ENCODE measurements at regions not wholly inside any gene's neighbourhood (a gene's known extent, or its start where the extent isn't known, plus 50 kb on each side); places are given as distances from the start of the nearest gene placed in this dataset.
"Not testable (repeated sequence)": the region's sequence is repeated elsewhere in the genome, so short reads cannot be mapped to it uniquely, and the experiment has no call there.

DNA sequence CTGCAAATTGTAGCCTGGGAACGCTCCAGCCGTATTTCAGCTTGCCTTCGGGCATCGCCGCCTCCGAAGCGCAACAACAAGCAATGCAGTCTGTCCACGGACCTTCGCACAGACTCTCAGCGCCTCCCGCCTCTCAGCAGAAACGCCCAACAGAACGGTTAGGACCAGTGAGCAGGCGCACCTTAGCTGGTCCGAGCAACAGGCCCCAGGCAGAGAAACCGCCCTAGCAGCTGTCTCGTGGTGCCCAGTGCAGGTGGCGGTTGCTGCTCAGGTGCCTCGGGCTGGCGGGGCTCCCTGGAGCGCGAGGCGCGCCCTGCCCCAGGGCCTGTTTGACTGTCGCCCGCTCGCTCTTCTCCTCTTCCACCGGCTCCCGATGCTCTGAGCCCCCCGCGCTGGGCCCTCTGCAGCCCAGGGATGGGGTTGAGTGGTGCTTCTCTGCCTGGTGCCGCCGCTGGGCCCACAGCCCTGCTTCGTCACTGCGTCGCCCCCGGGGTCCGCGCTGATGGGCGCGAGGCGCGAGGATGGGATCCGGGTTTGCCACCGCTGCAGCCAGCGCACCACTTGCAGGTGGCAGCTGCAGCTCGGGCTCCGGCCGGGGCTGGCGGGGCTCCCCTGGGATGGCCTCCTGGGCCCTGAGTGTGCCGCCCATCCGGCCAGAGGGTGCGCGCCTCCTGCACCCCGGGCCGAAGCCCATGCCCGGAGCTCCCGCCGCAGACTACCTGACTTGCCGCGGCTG is 268.4 kb upstream of the FRG2C start:
- no peak for DNase-seq

DNA sequence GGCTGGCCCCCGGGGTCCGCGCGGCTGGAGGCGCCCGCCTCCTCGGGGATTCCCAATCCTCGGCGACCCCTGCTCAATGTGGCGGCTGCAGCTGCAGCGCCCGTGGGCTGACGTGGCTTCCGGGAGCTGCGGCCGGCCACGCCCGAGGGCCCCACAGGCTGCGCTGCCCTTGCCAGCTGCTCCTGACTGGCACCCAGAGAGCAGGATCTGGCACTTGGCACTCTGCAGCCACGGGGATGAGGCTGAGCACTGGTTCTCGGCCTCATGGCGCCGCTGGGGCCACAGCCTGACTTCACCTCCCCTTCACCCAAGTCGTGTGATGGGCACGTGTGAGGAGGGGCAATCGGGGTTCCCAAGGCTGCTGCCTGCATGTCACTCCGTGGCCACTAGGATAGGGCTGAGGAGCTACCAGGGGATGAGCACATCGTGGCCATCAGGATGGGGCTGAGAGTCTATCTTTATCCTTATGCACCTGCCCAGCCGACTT is 267.8 kb upstream of the FRG2C start:
- DNase-seq: no peak

DNA sequence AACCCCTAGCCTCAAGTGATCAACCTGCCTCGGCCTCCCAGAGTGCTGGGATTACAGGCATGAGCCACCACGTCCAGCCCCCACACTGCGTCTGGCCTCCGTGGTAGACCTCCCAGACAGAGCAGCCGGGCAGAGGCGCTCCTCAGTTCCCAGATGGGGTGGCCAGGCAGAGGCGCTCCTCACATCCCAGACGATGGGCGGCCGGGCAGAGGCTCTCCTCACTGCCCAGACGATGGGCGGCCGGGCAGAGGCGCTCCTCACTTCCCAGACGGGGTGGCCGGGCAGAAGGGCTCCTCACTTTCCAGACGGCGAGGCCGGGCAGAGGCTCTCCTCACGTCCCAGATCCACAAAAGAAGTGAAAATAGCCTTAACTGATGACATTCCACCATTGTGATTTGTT is 266.6 kb upstream of the FRG2C start:
- DNase-seq: not testable (repeated sequence)

DNA sequence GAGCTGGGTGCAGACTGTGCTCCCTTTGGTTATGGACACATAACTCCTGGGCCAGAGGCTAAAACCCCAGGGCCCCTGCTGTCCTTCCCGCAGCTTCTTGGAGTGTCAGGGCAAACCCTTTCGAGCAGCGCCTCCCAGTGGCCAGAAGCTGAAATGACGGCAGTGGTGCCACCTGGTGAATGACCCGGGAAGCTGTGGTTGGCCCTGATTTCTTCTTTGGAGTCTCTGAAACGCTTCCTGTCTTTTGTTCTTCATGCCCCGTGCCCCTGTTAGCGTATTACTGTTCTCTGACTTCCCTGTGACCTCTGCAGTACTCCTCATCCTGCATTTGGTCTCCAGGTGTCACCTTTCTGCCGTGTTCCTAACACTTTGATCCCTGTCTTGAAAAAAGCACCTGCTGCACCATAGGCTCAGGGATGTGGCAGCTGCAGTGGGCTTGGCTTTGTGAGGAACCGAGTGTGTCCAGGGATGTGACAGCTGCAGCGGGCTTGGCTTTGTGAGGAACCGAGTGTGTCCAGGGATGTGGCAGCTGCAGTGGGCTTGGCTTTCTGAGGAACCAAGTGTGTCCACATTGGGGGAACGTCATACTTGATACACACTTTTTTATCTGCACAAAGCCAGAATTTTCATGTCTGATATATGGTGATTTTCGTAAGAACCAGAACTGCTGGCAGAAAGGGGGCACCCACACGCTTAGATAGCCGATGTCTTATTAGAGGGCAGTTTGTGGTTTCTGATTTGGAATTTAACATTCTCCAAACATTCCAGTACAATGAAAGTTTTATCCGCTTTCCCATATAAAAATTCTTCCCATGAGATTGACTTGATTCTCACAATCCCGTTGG is 241.8 kb upstream of the FRG2C start:
- DNase-seq: peak; percentile 17

DNA sequence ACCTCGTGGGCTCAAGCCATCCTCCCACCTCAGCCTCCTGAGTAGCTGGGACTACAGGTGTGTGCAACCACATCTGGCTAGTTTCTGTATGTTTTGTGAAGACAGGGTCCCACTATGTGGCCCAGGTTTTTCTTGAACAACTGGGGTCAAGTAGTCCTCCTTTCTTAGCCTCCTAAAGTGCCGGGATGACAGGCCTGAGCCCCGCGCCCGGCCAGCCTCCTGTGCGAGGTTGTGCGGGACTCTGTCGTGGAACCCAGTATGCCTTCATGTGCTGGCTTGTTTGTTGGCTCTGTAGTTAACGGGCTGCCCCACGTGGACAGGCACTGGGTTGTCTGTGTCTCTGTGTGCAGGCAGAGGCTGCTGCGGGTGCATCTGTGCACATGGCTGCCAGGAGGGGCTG is 238.7 kb upstream of the FRG2C start:
- not testable (repeated sequence) for DNase-seq

DNA sequence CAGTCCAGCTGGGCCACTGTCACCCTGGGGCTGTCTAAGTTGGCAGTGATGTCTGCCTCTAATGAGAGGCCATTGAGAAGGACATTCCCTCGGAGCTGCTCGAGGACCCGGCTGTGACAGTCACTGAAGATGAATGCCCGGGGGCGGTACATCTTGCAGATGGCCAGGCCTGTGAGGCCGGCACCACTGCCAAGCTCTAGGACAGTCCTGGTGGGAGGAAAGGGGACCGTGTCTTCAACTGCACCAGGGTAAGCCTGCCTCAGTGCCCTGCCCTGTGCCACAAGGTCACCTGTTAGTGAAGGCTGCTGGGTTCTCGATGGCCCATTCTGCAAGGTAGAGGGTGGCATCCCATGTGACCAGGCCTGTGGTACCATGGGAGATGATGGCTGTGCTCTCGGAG is 236.6 kb upstream of the FRG2C start:
- not testable (repeated sequence) for DNase-seq

DNA sequence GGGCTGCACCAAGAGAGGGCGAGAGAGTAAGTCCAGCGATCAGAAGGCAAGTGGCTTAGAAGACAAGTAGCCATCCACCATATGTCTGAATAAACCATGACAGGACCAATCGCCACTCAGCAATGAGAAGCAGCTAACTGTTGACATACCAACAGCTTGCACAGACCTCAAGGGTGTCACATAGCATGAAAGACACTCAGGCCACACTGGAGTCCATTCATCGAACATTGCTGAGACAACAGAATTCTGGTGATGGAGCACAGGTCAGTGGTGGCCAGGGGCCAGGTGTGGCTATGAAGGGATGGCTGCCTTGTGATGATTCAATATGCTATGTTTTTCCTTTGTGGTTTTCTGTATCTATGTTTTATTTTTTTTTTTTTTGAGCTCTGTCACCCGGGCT is 236.2 kb upstream of the FRG2C start:
- not testable (repeated sequence) for DNase-seq

DNA sequence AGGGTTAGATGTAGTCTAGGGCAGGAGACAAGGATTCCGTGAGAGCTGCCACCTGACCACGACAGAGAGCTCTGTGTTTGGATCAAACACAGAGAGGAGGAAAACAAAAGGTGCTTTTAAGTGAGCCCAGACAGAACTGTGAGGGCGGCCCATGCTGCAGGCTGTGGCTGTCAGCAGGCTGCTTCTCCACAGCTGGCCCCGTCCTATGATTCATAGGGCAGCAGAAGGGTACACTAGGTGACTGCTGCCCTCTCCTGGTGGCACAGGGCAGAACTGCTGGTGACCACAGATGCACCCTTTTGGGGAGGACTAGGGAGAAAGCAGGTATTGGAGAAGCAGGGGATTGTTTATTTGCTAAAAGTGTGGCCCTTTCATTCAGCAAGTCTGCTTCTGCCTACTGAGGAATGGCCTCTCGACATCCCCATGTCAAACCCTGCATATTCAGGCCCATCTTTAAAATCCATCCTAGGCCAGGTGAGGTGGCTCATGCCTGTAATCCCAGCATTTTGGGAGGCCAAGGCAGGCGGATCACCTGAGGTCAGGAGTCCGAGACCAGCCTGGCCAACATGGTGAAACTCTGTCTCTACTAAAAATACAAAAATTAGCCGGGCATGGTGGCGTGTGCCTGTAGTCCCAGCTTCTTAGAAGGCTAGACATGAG is 234.4 kb upstream of the FRG2C start:
- DNase-seq: peak; percentile 56

DNA sequence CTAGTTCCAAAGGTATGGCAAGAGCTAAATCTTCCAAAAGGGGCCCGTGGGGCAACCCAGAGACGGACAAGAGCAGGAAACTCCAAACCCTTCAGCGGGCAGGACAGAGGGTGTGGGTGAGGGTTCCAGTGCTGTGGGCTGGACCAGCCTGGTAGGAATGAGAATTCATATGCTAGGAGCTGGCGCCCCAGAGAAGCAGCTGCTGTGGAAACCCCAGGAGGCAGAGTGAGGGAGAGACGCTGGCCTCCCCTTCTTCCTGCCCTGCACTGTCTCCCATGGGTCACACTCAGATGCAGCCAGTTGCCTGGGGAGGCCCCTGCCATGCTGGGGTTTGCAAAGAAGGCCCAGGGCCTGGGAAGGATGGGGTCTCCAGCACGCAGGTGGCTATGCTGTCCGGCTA is 233.7 kb upstream of the FRG2C start:
- not testable (repeated sequence) for DNase-seq

DNA sequence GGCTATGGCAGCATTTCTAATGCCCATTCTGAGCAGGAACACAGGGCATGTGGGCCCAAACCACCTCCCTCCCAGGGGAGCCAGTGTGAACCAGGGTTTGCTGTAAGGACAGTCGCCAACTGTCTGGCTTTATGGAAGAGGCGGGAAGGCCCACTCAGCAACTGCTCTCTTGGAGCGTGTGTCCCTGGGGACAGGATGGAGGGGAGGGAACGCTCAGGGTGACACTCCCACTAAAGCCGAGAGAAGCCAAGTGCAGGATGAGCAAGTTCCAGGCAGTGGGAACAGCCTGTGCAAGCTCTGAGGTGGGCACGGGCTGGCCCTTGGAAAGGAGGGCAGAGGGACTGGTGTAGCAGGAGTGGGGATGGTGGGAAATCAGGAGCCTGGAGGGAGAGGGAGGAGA is 233.0 kb upstream of the FRG2C start:
- not testable (repeated sequence) for DNase-seq

DNA sequence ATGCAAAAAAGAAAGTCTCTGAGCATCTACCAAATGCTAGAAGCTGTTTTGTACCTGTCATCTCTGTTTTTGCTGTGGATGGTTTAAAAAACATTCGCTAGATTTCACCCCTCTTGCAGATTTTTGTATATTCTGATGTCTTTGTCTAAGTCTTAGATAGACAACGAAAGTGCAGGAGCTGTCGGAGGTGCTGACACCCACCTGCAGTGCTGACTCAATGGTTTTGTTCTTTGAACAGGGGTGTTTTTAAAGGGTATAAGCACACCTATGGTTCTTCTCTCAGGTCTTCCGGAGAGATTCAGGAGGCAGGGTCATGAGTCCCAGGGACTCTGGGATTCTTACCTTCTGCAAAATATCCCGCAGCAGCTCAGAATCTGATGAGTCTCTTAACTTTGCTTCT is 231.7 kb upstream of the FRG2C start:
- not testable (repeated sequence) for DNase-seq

DNA sequence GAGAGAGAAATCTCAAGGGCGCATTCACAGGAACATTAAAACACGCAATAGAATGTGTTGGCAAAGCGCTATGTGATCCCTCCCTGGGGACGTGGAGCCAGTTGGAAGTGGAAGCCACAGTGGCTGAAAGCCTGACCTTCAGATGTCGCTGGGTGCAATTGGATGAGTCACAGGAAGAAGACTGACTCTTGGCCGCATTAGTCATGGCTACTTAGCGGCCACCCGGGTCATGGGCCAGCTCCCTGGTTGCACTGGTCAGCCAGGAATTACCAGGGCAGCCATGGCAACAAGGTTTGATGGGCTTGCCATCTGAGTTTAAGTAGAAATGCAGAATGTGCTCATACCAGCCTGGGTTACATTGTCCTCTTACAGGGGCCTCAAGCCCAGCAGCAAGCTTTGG is 231.2 kb upstream of the FRG2C start:
- DNase-seq: not testable (repeated sequence)

DNA sequence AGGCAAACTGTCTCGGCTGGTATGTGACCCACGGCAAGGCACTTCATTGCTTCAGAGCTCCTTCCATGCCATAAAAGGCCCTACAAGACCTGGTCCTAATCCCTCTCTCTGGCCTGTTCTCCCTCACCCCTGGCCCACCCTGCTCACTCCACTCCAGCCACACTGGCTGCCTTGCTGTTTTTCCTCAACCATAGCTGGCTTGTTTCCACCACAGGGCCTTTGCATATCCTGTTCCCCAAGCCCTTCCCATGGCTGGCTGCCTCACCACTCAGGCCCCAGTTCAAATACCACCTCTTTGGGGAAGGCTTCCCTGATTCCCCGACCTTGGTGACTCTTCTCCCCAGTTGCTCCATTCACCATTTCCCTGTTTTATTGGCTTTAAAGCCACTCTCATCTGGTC is 230.8 kb upstream of the FRG2C start:
- DNase-seq: not testable (repeated sequence)

DNA sequence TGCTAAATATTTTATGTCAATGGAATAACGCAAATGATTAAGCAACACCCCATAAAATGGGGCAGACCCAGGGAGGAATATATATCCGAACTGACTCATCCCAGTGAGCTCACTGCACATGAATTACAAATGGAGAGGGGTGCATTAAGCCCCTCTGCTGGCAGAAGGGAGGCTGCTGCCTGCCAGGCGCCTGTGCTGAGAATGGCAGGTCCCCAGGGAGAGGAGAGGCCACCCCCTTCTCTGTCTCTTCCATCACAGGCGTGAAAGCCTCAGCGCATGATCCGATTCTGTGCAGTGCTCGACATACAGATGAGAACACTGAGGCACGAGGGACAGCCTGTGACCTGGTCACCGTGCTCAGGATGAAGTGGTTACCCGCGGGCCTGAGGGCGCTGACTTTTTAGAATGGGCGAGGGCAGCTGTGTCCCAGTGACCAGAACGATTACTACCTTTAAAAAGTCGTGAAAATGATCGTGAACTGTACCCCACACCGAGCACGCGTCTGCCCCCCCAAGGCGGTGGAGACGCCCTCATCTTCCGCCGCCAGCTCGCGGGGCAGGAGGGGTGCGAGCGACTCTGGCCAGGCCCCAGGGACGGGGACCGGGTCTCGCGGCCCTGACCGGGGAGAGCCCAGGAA is 229.7 kb upstream of the FRG2C start:
- peak; percentile 4 for DNase-seq

DNA sequence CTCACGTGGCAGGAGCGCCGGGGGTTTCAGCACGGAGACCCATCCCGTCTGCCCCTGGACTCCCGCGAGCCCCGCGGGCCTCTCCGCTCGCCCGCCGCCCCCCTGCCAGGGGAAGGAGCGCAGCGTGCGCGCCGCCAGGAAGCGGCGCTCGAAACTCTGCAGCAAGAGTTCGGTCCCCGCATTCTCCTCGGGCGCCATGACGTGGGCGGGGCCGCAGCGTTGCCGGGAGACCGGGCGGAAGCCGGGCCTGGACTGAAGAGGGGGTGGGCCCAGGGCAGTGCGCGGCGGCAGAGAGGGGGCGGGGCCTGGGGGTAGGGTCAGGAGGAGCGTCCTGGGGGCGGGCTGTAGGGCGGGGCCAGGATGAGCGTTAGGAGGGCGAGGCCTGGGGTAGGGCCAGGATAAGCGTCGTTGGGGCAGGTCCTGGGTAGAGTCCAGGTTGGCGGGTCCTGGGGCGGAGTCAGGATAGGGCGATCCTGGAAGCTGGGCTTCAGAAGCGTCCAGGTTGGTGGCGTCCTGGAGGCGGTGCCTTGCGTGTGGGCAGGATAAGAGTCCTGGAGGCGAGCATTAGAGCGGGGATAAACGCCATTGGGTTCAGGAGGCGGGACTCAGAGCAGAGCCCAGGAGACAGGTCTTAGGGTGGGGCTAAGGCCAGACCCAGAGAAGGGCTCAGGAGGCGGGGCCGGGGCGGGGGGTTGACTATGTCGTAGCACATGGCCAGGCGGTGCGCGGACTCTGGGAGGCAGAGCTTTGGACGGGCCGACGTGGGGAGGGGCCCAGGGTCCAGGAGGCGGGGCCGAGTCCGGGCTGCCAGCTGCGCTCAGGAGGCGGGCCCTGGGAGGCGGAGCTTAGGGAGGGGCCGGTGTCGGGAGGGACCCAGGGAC is 229.0 kb upstream of the FRG2C start:
- peak; percentile 96 for DNase-seq

DNA sequence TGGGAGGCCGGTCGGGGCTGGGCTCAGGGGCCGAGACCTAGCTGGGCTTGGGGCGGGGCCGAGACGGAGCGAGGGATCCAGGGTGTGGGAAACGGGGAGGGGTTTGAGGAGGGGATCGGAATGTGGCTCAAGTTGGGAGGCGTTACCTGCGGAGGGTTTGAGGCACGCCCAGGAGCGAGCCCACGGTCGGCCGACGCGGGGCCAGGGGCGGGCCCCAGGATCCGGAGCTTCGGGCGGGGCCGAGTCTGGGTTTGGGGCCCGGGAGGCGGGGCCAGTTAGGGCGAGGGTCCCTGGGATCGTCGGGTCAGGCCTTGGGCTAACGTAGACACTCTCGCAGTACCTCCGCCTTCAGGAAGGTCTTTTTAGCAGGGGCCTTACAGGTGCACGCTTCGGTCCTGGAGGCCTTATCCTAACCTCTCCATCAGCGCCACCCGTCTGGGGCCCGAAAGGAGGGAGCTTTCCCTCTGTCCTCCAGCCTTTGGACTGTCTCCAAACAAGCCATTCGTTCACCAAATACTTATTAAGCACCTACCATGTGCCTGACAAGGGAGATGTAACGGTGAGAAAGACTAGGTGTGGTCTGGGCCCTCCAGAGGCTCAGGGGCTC is 228.2 kb upstream of the FRG2C start:
- DNase-seq: not testable (repeated sequence)

DNA sequence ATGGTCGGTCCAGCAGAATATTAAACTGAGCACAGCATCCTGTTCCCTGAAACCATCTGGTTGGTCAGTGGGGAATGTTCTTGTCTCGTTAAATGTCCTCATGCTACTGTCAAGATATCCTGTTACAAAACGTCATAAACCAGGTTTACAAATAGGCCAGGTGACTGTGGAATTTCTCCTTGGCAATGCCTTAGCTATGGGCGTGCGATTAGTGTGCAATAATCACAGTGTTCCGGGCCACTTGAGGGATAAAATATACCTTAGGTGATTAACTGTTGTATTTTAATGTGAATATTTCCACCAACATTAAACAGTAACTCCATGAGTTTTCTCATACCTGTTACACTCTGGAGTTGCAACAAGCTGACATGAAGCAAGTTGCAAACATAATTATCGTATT is 223.1 kb upstream of the FRG2C start:
- DNase-seq: not testable (repeated sequence)

DNA sequence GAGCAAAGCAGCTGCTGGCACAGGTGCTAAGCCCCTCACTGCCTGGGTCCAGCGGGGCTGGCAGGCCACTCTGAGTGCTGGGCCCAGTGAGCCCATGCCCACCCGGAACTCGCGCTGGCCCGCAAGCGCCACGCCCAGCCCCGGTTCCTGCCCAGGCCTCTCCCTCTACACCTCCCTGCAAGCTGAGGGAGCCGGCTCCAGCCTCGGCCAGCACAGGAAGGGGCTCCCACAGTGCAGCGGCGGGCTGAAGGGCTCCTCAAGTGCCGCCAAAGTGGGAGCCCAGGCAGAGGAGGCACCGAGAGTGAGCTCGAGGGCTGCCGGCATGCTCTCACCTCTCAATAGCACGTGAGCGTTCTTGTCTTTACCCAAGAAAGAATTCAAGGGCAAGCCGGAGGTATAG is 219.5 kb upstream of the FRG2C start:
- not testable (repeated sequence) for DNase-seq

DNA sequence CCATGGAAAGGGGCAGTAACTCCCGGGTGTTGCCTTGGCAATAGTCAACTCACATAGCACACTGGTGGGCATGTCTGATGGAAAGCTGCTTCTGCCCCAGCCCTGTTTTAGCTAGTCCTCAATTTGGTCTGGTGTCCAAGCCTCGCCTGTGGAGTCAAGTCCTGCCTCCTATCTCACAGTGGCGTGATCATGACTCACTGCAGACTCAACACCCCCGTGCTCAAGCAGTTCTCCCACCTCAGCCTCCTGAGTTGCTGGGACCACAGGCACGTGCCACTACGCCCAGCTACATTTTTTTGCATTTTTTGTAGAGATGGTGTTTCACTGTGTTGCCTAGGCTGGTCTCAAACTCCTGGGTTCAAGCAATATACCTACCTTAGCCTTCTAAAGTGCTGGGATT is 218.9 kb upstream of the FRG2C start:
- DNase-seq: not testable (repeated sequence)

DNA sequence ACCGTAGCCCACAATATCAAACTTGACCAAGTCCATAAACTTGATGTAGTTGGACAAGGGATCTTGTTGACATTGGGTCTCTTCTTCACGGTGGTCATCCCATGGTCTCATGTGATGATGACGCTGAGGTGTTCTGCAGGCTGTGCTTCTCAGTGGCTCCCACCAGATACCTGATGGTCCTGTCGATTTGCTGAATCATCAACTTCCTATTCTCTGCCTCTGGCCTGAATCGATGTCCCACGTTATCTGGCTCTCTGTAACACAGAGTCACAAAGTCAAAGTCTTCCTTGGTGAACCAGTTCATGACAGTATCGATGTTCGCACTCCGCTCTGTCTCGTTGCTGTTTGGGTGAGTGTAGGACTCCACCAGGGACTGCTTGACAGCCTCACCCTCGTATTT is 217.2 kb upstream of the FRG2C start:
- not testable (repeated sequence) for DNase-seq

DNA sequence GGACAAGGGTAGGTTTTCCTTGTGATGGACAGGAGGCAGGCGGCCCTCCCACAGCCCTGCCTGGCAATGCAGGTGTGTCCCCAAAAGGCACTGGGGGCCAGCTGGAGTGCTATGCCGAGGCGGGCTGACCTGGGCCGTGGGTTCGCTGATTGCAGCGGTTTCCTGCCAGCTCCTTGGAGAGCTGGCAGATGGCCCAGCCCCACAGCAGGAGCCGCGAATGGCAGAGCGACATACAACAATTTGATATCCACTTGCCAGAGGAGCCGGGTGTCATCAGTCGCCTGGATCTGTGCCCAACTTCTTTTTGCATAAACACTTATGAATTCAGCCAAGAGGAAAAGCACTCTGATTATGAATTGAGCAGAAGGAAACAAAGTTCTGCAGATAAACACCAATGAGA is 210.8 kb upstream of the FRG2C start:
- not testable (repeated sequence) for DNase-seq
